Right atrium auricular region (tissue), 2 donors: ENCODE measurements at regions not wholly inside any gene's neighbourhood (a gene's known extent, or its start where the extent isn't known, plus 50 kb on each side); places are given as distances from the start of the nearest gene placed in this dataset.
"Not testable (repeated sequence)": the region's sequence is repeated elsewhere in the genome, so short reads cannot be mapped to it uniquely, and the experiment has no call there.

ENCODE experiments used
- DNase-seq: peaks from one replicate; pipeline ENCODE4 v3.0.0-alpha.2; 2019; ENCODE audit warnings: low spot score
- H3K27ac ChIP-seq, 2 donors: fragments of 200-600 bp; sonication (generic); 1 replicate in 1 of 2; 2 replicates in 1 of 2; pipeline ENCODE4 v1.5.1; 2016 to 2019
- H3K27me3 ChIP-seq, 2 donors: fragments of 200-600 bp; sonication (generic); one replicate each; pipeline versions ENCODE4 v1.5.1 to v1.6.0; 2017 to 2019
- H3K36me3 ChIP-seq: fragments of 200-600 bp; sonication (generic); one replicate; pipeline ENCODE4 v1.5.1; 2016
- H3K4me1 ChIP-seq, 2 donors: fragments of 200-600 bp; sonication (generic); one replicate each; pipeline versions ENCODE4 v1.5.1 to v1.6.0; 2017 to 2019
- H3K4me3 ChIP-seq, 2 donors: fragments of 200-600 bp; sonication (generic); 1 replicate in 1 of 2; 2 replicates in 1 of 2; pipeline ENCODE4 v1.5.1; 2017 to 2019; ENCODE audit warnings: mild to moderate bottlenecking in 1 of 2, moderate library complexity in 1 of 2
- H3K9me3 ChIP-seq, 2 donors: fragments of 200-600 bp; sonication (generic); one replicate each; pipeline ENCODE4 v1.5.1; 2019
- TF ChIP-seq, protein P1 (sequence below), 2 donors: fragments of 200-600 bp; sonication (generic); IDR thresholded peaks; one replicate each; pipeline ENCODE4 v1.5.1; 2019; ENCODE audit warnings: antibody characterized with exemption in 2 of 2

DNA sequence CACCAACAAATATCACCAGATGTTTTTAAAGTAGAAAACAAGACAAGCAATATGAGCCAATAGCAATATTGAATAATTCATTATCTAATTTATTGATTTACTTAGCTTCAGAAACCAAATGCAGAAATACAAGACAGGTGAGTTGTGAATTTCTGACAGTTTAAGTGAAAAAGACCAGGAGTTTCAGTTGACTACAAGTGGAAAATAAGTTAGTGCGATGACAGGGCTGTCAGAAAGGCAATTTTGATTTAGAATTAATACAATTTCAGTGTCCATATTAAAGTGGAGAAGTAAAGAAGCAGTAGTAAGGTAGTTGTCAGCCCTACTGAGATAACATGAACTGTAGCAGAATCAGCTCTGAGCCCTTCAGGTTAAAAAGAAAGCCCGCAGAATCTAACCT lies 1066.7 kb upstream of the ATXN8OS start:
- H3K4me1 ChIP-seq, result no peaks in the 10 kb centered on the region
- H3K27ac ChIP-seq, result no peak overlapping the region
- no peak overlapping the region for H3K4me3 ChIP-seq
- TF ChIP-seq, protein P1, sequence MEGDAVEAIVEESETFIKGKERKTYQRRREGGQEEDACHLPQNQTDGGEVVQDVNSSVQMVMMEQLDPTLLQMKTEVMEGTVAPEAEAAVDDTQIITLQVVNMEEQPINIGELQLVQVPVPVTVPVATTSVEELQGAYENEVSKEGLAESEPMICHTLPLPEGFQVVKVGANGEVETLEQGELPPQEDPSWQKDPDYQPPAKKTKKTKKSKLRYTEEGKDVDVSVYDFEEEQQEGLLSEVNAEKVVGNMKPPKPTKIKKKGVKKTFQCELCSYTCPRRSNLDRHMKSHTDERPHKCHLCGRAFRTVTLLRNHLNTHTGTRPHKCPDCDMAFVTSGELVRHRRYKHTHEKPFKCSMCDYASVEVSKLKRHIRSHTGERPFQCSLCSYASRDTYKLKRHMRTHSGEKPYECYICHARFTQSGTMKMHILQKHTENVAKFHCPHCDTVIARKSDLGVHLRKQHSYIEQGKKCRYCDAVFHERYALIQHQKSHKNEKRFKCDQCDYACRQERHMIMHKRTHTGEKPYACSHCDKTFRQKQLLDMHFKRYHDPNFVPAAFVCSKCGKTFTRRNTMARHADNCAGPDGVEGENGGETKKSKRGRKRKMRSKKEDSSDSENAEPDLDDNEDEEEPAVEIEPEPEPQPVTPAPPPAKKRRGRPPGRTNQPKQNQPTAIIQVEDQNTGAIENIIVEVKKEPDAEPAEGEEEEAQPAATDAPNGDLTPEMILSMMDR (IDR thresholded peaks at IDR 0.05), result no peak
- H3K27me3 ChIP-seq, result no peaks in the 10 kb centered on the region
- no peaks in the 10 kb centered on the region for H3K36me3 ChIP-seq
- no peaks in the 10 kb centered on the region for H3K9me3 ChIP-seq
- DNase-seq, result no peak

DNA sequence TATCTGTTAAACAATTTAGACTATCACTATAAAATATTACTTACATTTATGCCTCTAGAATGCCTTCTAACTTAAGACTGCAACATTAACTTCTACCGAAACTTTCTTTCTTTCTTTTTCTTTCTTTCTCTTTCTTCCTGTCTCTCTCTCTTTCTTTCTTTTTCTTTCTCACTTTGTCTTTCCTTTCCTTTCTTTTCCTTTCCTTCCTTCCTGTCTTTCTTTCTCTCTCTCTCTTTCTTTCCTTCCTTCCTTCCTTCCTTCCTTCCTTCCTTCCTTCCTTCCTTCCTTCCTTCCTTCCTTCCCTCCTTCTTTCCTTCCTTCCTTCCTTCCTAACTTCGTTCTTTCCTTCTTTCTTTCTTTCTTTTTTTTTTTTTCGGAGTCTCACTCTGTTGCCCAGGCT lies 1071.9 kb upstream of the ATXN8OS start:
- no peak for DNase-seq
- TF ChIP-seq, protein P1 (IDR thresholded peaks at IDR 0.05), result no peak
- Histone ChIP-seq H3K27me3 (no peaks in the 10 kb centered on the region), H3K4me1 (no peaks in the 10 kb centered on the region), H3K9me3 (no peaks in the 10 kb centered on the region), H3K36me3 (no peaks in the 10 kb centered on the region), H3K4me3 (no peak overlapping the region), H3K27ac (no peak overlapping the region)

DNA sequence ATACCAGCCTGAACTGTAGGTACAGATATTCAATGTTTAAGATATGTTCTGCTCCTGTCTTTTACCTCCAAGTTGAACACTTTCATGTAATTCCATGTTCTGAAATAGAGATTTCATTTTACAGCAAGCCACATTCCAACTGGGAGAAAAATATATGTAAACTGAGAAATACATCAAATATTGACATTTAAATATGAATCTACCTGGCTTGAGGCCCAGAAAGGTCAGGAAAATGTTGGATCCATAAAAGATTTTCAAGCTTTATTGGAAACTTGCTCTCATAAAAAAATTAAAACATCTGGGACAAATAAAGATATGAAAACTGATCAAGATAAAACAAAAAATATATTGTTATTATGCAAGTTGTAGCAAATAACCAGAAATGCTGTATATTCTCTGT lies 1078.7 kb upstream of the ATXN8OS start:
- H3K4me1 ChIP-seq, result no peaks in the 10 kb centered on the region
- DNase-seq, result no peak
- no peaks in the 10 kb centered on the region for H3K9me3 ChIP-seq
- no peak overlapping the region for H3K27ac ChIP-seq
- no peaks in the 10 kb centered on the region for H3K27me3 ChIP-seq
- TF ChIP-seq, protein P1 (IDR thresholded peaks at IDR 0.05), result no peak
- H3K4me3 ChIP-seq, result no peak overlapping the region
- no peaks in the 10 kb centered on the region for H3K36me3 ChIP-seq

DNA sequence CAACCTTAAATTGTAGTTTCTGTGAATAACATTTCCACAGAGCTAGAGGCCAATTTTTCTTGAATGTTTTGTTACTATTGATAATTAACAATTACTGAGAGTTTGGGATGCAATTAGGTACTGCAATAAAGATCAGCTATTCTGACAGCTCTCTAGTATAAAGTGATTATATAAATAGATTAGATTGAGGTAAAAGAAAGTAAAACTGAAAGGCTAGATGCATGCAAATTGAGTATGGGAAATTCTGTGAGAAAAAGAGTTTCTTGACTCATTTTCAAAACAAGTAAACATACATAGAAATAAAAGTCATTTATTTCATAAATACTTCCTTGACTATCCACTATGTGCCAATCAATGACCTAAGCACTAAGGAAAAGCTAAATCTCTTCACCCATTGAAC lies 1087.5 kb upstream of the ATXN8OS start:
- Histone ChIP-seq H3K4me1 (no peaks in the 10 kb centered on the region), H3K4me3 (no peak overlapping the region), H3K27ac (no peak overlapping the region), H3K36me3 (no peaks in the 10 kb centered on the region), H3K27me3 (no peaks in the 10 kb centered on the region), H3K9me3 (no peaks in the 10 kb centered on the region)
- TF ChIP-seq, protein P1 (IDR thresholded peaks at IDR 0.05), result no peak
- DNase-seq, result no peak

DNA sequence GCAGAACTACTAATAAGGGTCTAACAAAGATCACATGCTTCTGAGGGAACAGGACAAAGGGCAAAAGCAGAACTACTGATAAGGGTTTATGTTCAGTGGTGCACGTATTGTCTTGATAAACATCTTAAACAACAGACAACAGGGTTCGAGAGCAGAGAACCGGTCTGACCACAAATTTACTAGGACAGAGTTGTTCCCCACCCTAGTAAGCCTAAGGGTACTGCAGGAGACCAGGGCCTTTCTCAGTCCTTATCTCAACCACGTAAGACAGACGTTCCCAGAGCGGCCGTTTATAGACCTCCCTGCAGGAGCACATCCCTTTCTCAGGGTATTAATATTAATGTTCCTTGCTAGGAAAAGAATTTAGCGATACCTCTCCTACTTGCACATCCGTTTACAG lies 1089.5 kb upstream of the ATXN8OS start:
- H3K27me3 ChIP-seq, result not testable (repeated sequence)

DNA sequence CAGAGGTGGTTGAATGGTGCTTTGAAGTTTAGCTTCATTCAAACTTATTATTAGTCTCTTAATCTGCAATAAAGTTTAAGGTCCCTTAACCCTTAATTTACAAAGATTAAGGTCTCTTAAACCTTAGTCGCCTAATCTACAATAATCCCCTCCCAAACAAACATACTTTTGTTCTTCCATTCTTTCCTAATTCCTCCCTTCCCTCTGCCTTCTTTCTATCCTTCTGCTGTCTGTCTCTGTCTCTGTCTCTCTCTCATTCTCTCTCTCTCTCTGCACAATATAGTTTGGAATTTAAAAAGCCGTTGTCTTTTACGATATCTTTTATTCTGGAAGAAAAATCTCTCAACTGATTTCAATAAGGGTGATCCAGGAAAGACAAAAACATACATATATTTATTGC lies 1096.8 kb upstream of the ATXN8OS start:
- Histone ChIP-seq H3K4me1 (no peaks in the 10 kb centered on the region), H3K9me3 (no peaks in the 10 kb centered on the region), H3K36me3 (no peaks in the 10 kb centered on the region), H3K27me3 (no peaks in the 10 kb centered on the region), H3K4me3 (no peak overlapping the region), H3K27ac (no peak overlapping the region)
- no peak for DNase-seq
- TF ChIP-seq, protein P1 (IDR thresholded peaks at IDR 0.05), result no peak

More for the DNA sequence above, 1089.5 kb upstream of the ATXN8OS start:
- not testable (repeated sequence) for H3K9me3 ChIP-seq, DNase-seq, H3K36me3 ChIP-seq, H3K27ac ChIP-seq, H3K4me1 ChIP-seq, H3K4me3 ChIP-seq
